Neural cell (in vitro differentiated cells): ENCODE measurements at regions not wholly inside any gene's neighbourhood (a gene's known extent, or its start where the extent isn't known, plus 50 kb on each side); places are given as distances from the start of the nearest gene placed in this dataset.

Source experiments
- H2AFZ ChIP-seq: fragments of 200-600, 300-800 bp; sonication (generic), shearing (Covaris generic); 2 replicates; pipeline ENCODE4 v1.6.0; 2014; ENCODE audit warnings: low read depth, mild to moderate bottlenecking, antibody characterized with exemption, low read length, moderate library complexity
- H3F3A ChIP-seq: fragments of 200-600 bp; shearing (Covaris generic); 2 replicates; pipeline ENCODE4 v1.6.1; 2016; ENCODE audit warnings: mild to moderate bottlenecking, moderate library complexity, mixed read lengths, antibody characterized with exemption, low read length; ENCODE audit not compliant: insufficient read depth, poor library complexity, severe bottlenecking
- H3K27ac ChIP-seq: fragments of 200-600, 300-800 bp; sonication (generic), shearing (Covaris generic); 2 replicates; pipeline ENCODE4 v1.5.1; 2014; ENCODE audit warnings: mild to moderate bottlenecking, low read length, moderate library complexity
- H3K27me3 ChIP-seq: fragments of 300-800, 200-600 bp; sonication (generic), shearing (Covaris generic); 2 replicates; pipeline ENCODE4 v1.6.0; 2014; ENCODE audit warnings: mild to moderate bottlenecking, low read depth, low read length, moderate library complexity; ENCODE audit not compliant: insufficient read depth
- H3K36me3 ChIP-seq: fragments of 300-800, 200-600 bp; sonication (generic), shearing (Covaris generic); 2 replicates; pipeline ENCODE4 v1.5.1; 2014; ENCODE audit warnings: mild to moderate bottlenecking, antibody characterized with exemption, low read length, moderate library complexity; ENCODE audit not compliant: insufficient read depth
- H3K4me2 ChIP-seq: fragments of 300-800, 200-600 bp; sonication (generic), shearing (Covaris generic); 2 replicates; pipeline ENCODE4 v1.6.0; 2014; ENCODE audit warnings: mild to moderate bottlenecking, low read length
- H3K4me3 ChIP-seq: fragments of 300-800, 200-600 bp; sonication (generic), shearing (Covaris generic); 2 replicates; pipeline ENCODE4 v1.5.1; 2014; ENCODE audit warnings: mild to moderate bottlenecking, low read length, moderate library complexity
- H3K79me2 ChIP-seq: fragments of 200-600 bp; shearing (Covaris generic); replicated peaks from 2 replicates; pipeline ENCODE4 v1.6.0; 2014; ENCODE audit warnings: mild to moderate bottlenecking, low read length, moderate library complexity; ENCODE audit not compliant: insufficient read depth
- H3K9ac ChIP-seq: fragments of 300-800, 200-600 bp; sonication (generic), shearing (Covaris generic); 2 replicates; pipeline ENCODE4 v1.6.1; 2016; ENCODE audit warnings: mild to moderate bottlenecking, low read length, mixed read lengths
- H3K9me2 ChIP-seq: fragments of 200-600 bp; shearing (Covaris generic); 2 replicates; pipeline ENCODE4 v1.6.1; 2016; ENCODE audit warnings: mild to moderate bottlenecking, low read length, mixed read lengths; ENCODE audit not compliant: insufficient read depth
- H3K9me3 ChIP-seq: fragments of 200-600, 300-800 bp; sonication (generic), shearing (Covaris generic); 2 replicates; pipeline ENCODE4 v1.6.1; 2016; ENCODE audit warnings: mild to moderate bottlenecking, mixed run types, low read length, moderate library complexity, mixed read lengths
- H4K20me1 ChIP-seq: fragments of 200-600 bp; shearing (Covaris generic); 2 replicates; pipeline ENCODE4 v1.6.1; 2016; ENCODE audit warnings: mild to moderate bottlenecking, mixed run types; ENCODE audit not compliant: insufficient read depth
- CTCF ChIP-seq: fragments of 450-650 bp; IDR thresholded peaks from 2 replicates; pipeline ENCODE4 v1.5.1; 2014; ENCODE audit warnings: antibody characterized with exemption, mild to moderate bottlenecking, moderate library complexity; ENCODE audit not compliant: poor library complexity, severe bottlenecking
- EP300 ChIP-seq: fragments of 450-650 bp; conservative IDR thresholded peaks from 2 replicates; pipeline ENCODE4 v1.6.1; 2014; ENCODE audit warnings: antibody characterized with exemption, mild to moderate bottlenecking, moderate library complexity; ENCODE audit not compliant: poor library complexity, severe bottlenecking
- EZH2 ChIP-seq: fragments of 200-600, 300-800 bp; shearing (Covaris generic), sonication (generic); IDR thresholded peaks from 2 replicates; pipeline ENCODE4 v1.6.1; 2014; ENCODE audit warnings: antibody characterized with exemption, low read length, borderline replicate concordance, mild to moderate bottlenecking; ENCODE audit not compliant: insufficient read depth, poor library complexity, severe bottlenecking
- MXI1 ChIP-seq: fragments of 450-650 bp; conservative IDR thresholded peaks from 2 replicates; pipeline ENCODE4 v1.6.1; 2014; ENCODE audit warnings: antibody characterized with exemption, mild to moderate bottlenecking; ENCODE audit not compliant: poor library complexity, severe bottlenecking
- POLR2AphosphoS5 ChIP-seq: IDR thresholded peaks from 2 replicates; pipeline ENCODE4 v1.6.1; 2012
- RAD21 ChIP-seq: fragments of 450-650 bp; conservative IDR thresholded peaks from 2 replicates; pipeline ENCODE4 v1.6.1; 2014; ENCODE audit warnings: antibody characterized with exemption, mild to moderate bottlenecking, moderate library complexity
- REST ChIP-seq: IDR thresholded peaks from 2 replicates; pipeline ENCODE4 v1.6.1; 2012; ENCODE audit warnings: borderline replicate concordance
- SMC3 ChIP-seq: fragments of 450-650 bp; conservative IDR thresholded peaks from 2 replicates; pipeline ENCODE4 v1.6.1; 2014; ENCODE audit warnings: antibody characterized with exemption, mild to moderate bottlenecking, moderate library complexity; ENCODE audit not compliant: poor library complexity
- TAF1 ChIP-seq: IDR thresholded peaks from 2 replicates; pipeline ENCODE4 v1.6.1; 2012; ENCODE audit warnings: low read depth

- Histone ChIP-seq H3K36me3 (no peaks in the 10 kb centered on the region), H3K4me2 (no peak overlapping the region), H3K4me3 (no peak overlapping the region), H3K27ac (no peak overlapping the region), H3K9me3 (no peaks in the 10 kb centered on the region), H4K20me1 (no peaks in the 10 kb centered on the region), H2AFZ (no peak overlapping the region), H3K27me3 (no peaks in the 10 kb centered on the region), H3K9ac (no peak overlapping the region), H3F3A (no peaks in the 10 kb centered on the region), H3K79me2 (no peaks in the 10 kb centered on the region), H3K9me2 (no peaks in the 10 kb centered on the region)
- no peak for TF ChIP-seq MXI1
- TF ChIP-seq EZH2: no peak
- no peak for TF ChIP-seq EP300
- no peak for TF ChIP-seq SMC3
- no peak for TF ChIP-seq POLR2AphosphoS5
- no peak for TF ChIP-seq TAF1
- TF ChIP-seq RAD21: no peak
- no peak for TF ChIP-seq CTCF
These were observed 234.3 kb upstream of the HS3ST5 start for GRCh38 chr6:114577109-114577508.

GRCh38 chr6:114576330-114576729 is 233.5 kb upstream of the HS3ST5 start:
- Histone ChIP-seq H3K9me2 (no peaks in the 10 kb centered on the region), H3F3A (no peaks in the 10 kb centered on the region), H3K27ac (no peak overlapping the region), H3K79me2 (no peaks in the 10 kb centered on the region), H2AFZ (no peak overlapping the region), H3K4me3 (no peak overlapping the region), H3K4me2 (no peak overlapping the region), H3K9me3 (no peaks in the 10 kb centered on the region), H4K20me1 (no peaks in the 10 kb centered on the region), H3K9ac (no peak overlapping the region), H3K27me3 (no peaks in the 10 kb centered on the region), H3K36me3 (no peaks in the 10 kb centered on the region)
- TF ChIP-seq EP300 (peak; percentile 29), POLR2AphosphoS5 (peak; percentile 51), RAD21 (no peak)

- Histone ChIP-seq H3F3A (no peaks in the 10 kb centered on the region), H3K4me2 (no peak overlapping the region)
- TF ChIP-seq CTCF (no peak), REST (no peak), MXI1 (no peak), SMC3 (no peak), EP300 (no peak)
These were observed 226.8 kb upstream of the HS3ST5 start for GRCh38 chr6:114569669-114570068.

More at GRCh38 chr6:114569669-114570068, 226.8 kb upstream of the HS3ST5 start:
- Histone ChIP-seq H3K79me2 (no peaks in the 10 kb centered on the region), H3K9ac (no peak overlapping the region), H2AFZ (no peak overlapping the region), H4K20me1 (no peaks in the 10 kb centered on the region), H3K4me3 (no peak overlapping the region), H3K36me3 (no peaks in the 10 kb centered on the region), H3K9me2 (no peaks in the 10 kb centered on the region), H3K27ac (no peak overlapping the region), H3K9me3 (no peaks in the 10 kb centered on the region), H3K27me3 (no peaks in the 10 kb centered on the region)
